Islet precursor cell (in vitro differentiated cells): ENCODE measurements at regions not wholly inside any gene's neighbourhood (a gene's known extent, or its start where the extent isn't known, plus 50 kb on each side); places are given as distances from the start of the nearest gene placed in this dataset.
"Not testable (repeated sequence)": the region's sequence is repeated elsewhere in the genome, so short reads cannot be mapped to it uniquely, and the experiment has no call there.

ENCODE experiments used
- DNase-seq: peaks from one replicate; pipeline ENCODE4 v3.0.0-alpha.2; 2018

DNA sequence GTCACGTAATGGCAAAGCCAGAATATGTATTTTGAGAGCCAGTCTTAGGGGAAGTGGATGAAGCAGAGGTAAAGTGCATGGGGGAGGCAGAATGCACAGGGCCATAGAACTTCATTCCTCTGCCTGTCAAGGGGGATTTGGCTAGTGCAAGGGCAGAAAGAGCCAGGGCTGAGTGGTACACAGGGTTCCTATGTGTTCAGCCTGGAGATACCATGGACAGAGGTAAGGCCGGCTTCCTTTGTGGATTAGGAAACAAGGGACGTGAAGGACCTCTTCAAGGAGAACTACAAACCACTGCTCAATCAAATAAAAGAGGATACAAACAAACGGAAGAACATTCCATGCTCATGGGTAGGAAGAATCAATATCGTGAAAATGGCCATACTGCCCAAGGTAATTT, 241.1 kb upstream of the ELAVL2 start:
- not testable (repeated sequence) for DNase-seq

DNA sequence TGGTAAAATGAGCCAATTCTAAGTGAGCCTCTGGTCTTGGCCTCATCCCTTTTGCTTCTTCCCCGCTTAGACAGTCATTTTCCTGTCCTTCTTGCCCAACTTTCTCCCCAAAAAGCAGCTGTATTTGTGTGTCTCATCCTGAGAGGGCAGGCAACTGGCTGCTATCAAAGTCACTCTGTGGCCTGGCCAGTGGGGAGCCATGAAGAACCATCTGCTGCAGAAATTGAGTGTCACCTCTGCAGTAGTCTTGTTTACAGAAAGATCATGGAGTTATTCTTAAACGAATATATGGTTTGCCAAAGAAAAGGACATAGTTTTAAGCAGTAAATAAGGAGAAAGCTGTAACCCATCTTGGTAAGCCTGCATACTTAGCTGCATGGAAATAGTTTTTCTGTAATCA, 233.6 kb upstream of the ELAVL2 start:
- DNase-seq, result no peak

DNA sequence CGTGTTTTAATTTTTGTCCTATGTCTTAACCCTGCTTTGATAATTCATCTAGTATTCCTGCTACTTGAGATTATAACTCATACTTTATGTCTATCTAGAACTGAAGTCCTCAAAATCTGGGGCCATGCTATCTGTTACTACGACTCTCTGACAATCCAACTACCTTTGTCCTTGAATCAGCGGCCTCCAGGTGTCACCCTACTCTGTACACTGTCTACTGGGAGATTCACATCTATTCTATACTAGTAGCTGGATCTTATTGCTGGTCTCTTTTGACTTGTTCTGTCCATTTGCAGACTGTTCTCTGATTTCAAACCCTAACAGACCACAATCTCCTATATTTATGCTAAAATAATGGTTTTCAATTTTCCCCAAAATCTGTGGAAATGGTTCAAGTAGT, 225.5 kb upstream of the ELAVL2 start:
- no peak for DNase-seq

DNA sequence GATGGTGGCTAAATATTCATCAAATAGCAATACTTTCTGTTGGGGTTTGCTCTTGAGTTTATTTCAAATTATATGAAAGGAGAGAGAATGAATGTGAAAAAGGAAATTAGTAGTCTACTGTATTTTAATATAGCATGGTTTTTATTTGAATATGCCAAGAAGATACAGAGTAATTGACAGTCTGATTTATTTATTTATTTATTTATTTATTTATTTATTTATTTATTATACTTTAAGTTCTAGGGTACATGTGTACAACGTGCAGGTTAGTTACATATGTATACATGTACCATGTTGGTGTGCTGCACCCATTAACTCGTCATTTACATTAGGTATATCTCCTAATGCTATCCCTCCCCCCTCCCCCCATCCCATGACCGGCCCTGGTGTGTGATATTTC, 224.2 kb upstream of the ELAVL2 start:
- not testable (repeated sequence) for DNase-seq

DNA sequence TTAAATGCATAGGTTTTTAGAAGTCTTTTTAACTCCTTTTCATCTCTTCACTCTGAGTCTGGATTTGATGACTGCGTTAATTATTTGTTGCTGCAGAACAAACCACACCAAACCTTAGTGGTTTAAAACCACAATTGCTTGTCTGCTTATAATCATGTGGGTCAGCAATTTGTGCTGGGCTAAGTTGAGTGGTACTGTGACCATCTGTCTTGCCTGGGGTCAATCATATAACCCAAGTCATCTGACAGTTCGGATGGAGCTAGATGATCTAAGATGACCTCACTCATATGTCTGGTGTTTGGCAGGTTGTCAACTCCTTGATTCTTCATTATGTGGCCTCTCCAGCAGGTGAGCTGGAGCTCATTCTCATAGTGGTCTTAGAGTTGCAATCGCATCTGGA, 219.1 kb upstream of the ELAVL2 start:
- DNase-seq, result peak; percentile 58

DNA sequence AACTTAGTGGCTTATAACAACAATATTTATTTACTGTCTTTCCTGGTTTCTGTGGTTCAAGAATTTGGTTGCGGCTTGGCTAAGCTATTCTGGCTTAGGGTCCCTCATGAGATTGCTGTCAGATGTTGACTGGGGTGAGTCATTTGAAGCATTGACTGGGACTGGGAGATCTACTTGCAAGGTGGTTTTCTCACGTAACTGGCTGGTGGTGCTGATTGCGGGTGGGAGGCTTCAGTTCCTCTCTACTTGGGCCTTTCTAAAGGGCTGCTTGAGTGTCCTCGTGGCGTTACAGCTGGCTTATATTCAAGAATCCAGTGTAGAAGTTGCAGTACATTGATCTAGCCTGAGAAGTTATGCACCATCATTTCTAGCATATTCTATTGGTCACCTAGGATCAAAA, 218.5 kb upstream of the ELAVL2 start:
- DNase-seq, result peak; percentile 61

DNA sequence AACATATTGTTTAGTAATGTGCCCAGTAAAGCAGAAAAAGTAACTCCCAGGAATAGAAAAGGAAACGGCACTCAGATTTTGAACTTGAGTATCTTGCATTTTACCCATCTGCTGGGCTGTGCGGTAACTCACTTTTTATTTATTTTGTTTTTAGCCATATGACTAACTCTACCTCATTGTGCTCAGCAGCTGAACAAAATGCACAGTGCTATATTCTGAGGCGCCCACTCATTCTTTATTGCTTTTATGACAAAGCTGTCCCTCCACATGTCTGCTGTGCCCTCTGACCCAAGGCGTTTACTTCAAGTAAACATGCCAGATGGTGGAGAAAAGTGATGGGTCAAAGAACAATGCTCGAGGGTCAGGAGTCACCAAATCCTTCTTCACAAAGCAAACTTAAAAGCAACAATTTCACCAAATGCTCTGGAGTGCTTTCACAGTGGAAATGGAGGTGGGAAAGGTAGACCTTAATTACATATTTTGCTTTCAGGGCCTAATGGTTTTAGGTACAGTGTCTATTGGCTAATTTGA, 215.2 kb upstream of the ELAVL2 start:
- DNase-seq, result peak; percentile 58

DNA sequence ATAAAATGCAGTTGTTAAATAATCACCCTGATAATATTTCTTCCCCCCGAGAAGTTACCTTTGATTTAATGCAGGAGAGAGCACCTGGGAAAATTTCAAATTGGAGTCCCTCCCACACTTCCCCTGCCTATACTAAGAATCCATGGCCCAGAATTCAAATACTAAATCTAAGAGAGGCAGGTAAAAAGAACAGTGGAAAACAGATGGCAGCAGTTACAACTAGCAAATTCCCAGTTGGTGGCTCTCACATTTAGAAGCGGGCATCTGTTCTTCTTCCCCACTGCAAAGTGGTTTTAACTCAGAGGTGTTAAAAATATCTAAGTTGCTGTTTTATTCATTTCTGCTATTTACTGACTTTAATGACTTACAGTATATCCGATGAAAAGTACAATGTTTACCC, 210.4 kb upstream of the ELAVL2 start:
- no peak for DNase-seq

DNA sequence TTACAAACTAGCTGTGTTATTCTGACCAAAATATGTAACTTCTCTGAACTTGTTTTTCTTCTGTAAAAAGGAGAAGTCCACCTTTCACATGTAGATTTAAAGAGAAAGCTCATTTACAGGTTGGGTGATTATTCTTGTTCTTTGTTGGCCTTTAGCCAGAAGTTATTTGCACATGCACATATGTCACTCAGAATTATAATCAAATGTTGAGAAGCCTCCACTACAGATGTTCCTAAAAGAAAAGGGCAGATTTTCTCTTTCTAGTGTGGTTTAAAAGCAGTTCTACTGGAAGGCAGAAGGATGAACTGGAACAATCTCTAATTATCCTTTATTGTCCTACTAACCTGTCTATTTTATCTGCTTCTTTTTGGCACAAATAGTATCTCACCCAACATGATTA, 209.8 kb upstream of the ELAVL2 start:
- DNase-seq, result no peak

DNA sequence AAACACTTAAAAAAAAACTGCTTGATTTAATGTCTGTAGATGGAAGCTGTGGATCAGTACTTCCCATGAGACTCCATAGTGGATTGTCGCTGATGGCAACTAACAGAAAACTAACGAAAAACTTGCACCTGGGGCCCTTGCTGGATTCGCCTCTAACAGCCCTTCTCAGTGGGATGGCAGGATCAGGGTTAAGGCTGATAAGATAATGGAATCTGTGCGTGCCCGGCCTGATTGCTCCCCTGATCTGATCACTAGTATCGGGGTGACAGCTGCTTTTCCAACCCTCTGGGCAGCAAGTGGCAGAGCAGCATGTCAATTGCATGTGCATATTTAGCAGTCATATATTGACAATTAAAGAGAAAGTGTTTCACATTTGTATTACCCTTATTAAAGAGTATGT, 185.8 kb upstream of the ELAVL2 start:
- DNase-seq, result no peak

DNA sequence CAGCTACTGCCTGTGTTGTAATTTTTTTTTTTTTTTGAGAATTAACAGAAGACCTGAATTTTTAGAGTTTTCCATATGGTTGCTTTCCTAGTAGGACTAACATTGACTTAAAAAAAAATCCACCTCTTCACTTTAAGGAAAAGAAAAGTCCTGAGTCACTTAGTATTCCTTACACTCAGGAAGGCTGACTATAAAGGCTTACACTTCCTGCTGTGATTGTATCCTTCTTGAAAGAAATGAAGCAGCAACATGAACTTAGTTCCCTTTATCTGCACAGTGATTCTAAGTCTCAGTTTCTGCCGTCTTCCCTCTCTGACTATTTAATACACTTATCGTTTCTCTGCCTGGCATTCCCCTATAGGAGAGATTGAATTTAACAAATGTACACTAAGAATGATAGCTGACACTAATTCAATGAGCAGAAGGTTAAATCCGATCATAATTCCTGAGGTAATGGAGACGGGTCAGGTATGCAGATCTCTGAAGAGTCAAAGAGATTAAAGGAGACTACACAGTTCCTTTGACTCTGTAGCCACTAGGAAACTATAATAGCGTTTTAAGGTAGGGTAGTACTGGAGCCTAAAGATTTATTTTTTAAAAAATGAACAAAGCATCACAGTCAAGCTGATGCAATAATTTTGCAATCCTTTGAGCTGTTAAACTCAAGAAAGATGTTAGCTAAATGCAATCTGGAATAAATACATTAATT, 185.1 kb upstream of the ELAVL2 start:
- no peak for DNase-seq

DNA sequence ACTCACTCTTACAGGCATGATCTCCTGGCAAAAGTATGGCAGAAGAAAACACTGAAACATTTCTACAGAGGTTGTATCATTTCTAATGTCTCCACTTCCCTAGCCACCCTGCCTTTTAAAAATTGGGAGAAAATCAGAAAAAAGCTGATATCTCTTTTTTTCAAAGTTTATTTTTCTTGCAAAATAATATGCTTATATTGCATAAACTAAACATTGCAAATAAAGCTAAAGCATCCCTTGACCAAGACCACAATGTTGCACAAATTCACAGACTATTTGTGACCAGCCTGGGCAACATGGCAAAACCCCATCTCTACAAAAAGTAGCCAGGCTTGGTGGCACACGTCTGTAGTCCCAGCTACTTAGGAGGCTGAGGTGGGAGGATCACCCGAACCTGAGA, 183.3 kb upstream of the ELAVL2 start:
- no peak for DNase-seq

DNA sequence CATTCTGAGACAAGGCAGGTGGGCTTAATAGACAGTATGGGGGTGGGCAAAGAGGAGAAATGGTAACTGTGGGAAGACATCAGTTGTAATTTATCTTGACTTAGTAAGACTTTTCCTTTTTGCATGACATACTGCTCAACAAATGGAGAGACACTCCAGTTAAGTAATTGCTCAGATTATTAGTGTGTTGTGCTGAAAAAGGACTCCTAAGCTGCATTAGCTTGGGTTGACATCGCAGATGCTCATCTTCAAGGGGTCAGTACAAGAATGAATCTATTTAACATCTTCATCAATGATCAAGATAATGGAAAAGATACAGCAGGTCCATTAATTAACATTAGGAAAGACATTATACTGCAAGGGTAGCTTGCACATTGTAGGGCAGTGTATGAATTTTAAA, 181.1 kb upstream of the ELAVL2 start:
- no peak for DNase-seq

DNA sequence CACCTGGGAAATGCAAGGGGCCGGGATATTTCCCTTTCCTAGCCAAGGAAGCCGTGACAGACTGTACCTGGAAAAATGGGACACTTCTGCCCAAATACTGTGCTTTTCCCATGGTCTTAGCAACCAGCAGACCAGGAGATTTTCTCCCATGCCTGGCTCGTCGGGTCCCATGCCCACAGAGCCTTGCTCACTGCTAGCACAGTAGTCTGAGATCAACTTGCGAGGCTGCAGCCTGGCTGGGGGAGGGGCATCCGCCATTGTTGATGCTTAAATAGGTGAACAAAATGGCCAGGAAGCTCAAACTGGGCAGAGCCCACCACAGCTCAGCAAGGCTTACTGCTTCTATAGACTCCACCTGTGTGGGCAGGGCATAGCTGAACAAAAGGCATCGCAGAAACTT, 165.8 kb upstream of the ELAVL2 start:
- DNase-seq, result not testable (repeated sequence)

DNA sequence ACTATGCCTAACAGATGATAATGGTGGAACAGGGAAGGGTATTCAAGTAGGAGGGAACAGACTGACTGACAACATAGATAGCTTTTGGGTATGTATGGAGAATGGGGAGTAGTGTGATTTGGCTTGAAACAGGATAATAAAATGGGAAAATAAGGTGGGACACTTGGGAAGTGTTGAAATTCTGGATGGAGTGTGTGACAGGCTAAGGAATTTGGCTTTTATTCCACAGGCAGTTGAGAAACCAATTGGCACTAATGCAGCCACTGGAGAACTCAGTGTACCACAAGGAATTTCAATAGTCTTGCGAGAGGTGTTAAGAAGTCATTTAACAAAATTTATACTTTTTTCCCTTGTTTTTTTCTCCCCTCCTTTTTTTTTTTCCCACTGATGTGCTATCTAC, 153.5 kb upstream of the ELAVL2 start:
- no peak for DNase-seq

DNA sequence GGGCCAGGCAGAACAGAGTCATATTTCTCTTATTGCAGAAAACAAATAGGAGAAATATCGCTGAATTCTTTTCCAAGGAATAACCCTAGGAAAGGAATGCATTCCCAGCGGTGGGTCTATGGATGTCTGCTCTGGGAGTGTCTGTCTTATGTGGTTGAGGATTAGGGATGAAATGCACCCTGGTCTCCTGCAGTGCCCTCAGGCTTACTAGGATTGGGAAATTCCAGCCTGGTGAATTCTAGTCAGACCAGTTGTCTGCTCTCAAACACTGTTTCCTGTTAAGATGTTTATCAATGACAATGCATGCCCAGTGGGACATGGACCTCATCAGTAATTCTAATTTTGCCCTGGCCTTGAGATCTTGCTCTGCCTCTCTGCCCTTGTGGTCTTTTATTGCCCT, 136.1 kb upstream of the ELAVL2 start:
- peak; percentile 84 for DNase-seq

DNA sequence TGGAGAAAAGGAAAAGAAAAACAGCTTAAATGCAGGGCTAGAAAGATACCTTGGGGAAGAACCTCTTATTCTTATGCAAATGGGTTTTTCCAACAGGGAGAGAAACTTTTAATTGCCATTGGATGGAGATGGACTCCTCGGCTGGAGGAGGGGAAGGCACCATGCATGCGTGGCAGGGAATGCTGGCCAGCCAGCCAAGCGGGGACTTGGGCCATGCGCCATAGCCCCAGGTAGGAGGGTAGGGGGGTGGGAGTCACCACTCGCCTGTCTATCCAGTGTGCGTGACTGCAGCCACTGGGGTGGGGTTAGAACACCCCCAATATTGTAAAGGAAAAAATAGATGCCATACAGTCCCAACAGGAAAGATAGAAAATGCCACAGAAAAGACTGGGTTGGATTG, 119.9 kb upstream of the ELAVL2 start:
- DNase-seq, result no peak

DNA sequence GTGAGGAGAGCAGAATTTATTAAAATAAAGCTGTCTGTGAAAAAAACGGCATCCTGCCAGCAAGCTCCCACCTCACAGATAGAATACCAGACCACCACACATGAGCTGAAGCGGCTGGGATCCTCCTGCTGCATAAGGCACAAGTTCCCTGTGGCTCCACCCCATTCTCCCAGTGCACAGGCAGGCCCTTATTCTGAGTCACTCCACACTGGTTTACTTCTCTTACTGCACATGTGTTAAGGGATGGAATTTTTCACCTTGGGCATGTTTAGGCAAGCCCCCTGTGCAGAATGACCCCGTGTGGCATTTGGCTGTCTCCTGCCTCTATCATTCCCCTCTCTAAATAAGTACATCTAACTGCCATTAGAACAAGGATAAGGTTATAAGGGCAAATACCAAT, 115.0 kb upstream of the ELAVL2 start:
- DNase-seq, result peak; percentile 74

DNA sequence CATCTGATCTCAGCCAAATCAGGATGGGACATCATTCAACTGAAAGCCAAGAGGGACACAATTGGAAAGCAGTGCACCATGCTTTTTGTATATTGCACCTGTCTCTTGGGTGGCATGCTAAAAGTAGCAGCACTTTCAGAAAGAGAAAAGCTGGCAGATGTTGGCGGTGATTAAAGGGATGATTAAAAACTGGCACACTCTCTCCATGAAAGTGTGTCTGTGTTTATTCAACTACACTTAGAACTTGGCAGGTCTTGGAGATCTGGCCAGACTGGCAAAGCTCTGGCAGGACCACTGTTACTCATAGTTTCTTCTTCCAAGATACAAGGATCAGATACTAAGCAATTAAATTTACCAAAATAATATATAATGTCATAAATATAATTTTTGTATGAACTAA, 112.9 kb upstream of the ELAVL2 start:
- no peak for DNase-seq

DNA sequence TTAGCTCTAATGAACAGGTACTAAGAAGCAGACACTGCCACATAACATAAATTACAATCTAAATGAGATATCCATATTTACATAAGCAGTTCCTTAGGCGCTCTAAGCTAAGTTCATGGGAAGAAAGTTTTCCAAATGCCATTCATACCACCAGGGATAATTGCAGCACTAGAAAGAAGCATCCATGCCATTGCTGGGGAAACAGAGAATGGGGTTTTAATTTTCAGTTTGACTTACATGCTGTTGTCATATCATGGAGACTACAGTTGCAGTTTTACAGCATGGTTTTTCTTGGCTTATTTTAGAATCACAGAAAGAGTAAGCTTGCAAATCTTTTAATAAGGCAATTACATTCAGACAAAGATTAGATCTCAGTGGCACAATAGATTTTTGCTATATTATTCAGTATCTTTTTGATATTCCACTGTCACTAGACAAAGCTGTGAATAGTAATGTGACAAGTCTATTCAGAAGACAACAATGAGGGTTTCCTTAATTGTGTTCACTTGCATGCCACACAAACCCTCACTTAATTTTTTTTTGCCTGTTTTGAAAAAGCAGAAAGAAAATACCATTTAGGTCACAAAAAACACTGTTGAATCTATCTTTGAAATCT, 108.4 kb upstream of the ELAVL2 start:
- DNase-seq, result no peak

DNA sequence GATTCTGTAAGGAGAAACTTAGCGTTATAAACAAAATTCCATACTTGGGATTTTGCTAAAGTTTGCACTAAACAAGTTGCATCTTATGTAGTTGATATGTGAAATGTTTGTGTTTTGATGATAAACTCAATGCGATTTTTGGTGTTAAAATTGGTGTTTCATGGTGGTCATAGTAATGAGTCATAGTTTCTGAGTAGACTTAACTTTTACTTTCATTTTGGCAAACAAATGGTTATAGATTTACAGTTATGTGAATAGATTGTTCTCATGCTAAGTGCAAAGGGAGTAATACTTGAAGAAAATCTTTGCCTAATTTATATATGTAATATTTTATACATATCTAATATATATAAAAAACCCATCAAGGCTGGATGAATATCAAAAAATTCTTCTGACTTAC, 107.3 kb upstream of the ELAVL2 start:
- no peak for DNase-seq

DNA sequence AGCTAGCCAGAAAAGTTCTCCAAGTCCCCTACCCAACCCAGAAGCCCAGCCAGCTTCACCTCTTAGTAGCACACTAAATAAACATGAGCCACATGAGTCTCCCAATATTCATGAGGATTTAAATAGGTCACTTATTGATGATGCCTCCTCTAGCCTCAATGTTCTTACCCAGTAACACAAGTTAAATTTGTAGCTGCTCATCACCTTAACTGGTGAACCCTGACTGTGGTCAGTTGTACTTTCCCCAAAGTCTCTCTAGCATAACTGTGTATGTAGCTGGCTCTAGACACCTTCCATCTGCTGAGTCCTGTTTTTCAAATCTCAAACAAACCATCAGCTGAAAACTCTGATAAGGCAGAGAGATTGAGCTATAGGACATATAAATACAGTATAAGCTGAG, 100.3 kb upstream of the ELAVL2 start:
- DNase-seq, result no peak

DNA sequence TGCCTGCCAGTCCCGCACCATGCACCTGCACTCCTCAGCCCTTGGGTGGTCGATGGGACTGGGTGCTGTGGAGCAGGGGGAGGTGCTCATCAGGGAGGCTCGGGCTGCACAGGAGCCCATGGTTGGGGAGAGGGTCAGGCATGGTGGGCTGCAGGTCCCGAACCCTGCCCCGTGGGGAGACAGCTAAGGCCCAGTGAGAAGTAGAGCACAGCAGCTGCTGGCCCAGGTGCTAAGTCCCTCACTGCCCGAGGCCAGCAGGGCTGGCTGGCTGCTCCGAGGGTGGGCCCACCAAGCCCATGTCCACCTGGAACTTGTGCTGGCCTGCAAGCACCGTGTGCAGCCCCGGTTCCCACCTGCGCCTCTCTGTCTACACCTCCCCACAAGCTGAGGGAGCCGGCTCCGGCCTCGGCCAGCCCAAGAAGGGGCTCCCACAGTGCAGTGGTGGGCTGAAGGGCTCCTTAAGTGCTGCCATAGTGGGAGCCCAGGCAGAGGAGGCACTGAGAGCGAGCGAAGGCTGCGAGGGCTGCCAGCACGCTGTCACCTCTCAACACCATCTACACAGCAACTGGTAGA, 88.5 kb upstream of the ELAVL2 start:
- DNase-seq, result no peak

DNA sequence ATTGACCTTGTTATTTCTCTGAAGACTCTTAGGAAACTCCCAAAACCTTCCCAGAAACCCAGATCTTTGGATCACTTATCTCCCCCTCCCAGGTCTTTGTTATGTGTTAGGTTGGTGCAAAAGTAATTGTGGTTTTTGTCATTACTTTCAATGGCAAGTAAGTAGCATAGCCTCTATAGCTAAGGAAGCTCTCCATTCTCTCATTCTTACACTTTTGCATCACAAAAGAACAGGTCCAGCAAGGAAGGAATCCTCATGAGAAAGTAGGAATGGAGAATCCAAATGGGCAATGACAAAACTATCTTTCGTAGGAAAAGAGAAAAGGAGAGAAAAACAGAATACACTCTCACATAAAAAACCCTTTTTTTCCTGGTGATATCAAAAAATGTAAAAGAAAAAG, 81.3 kb upstream of the ELAVL2 start:
- no peak for DNase-seq

DNA sequence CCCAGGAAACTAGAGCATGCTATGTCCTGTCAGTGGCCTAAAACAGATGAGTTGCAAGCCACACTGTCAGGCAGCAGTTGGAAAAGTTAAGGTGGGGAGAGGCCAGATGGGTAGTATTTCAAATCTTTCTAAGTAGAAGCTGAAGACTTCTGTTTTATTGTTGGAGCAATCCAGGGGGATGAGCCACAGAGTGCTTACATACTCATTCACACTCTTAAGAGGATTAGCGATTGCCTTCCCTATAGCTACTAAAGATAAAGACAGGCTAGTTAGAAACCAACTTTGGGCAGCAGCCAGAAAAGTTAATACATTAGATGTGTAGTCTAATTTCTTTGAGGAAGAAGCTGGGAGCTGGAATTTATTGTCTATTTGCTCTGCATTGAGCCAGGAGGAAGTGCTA, 61.7 kb upstream of the ELAVL2 start:
- DNase-seq, result no peak
